Sigmoid colon (tissue), 4 donors: ENCODE measurements at regions not wholly inside any gene's neighbourhood (a gene's known extent, or its start where the extent isn't known, plus 50 kb on each side); places are given as distances from the start of the nearest gene placed in this dataset.

Source experiments
- POLR2AphosphoS5 ChIP-seq, 4 donors: sonication (generic); formaldehyde crosslinking; IDR thresholded peaks; one replicate each; pipeline ENCODE4 v1.6.1; 2017; ENCODE audit warnings: antibody characterized with exemption in 4 of 4
- TF ChIP-seq, protein P1 (sequence below), 4 experiments: fragments of 450-650 bp in 3 of 4; fragments of 200-600 bp in 1 of 4; IDR thresholded peaks; one replicate each; pipeline ENCODE4 v1.5.1; 2016 to 2019; ENCODE audit warnings: antibody characterized with exemption in 4 of 4, mild to moderate bottlenecking in 3 of 4, moderate library complexity in 2 of 4

DNA sequence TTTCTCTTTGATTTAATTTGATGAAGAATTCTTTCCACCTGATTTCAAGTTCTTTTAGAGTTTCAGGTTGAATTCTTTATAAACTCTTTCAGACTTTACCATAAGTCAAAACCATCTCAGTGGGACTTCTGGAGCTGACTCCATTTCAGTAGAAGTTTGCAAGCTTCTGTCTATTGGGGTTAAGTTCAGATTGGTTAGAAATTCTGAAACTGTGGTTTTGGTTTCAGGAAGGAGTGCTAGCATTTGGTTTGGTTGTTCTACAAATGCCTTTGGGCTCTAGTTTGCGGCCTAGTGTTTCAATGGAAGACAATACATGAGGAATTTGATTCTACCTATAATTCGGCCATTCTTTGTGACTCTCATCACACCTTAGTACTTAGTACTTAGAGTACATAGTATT, 176.8 kb upstream of the RHOBTB1 start:
- TF ChIP-seq POLR2AphosphoS5 (IDR thresholded peaks at IDR 0.05), result no peak
- TF ChIP-seq, protein P1, sequence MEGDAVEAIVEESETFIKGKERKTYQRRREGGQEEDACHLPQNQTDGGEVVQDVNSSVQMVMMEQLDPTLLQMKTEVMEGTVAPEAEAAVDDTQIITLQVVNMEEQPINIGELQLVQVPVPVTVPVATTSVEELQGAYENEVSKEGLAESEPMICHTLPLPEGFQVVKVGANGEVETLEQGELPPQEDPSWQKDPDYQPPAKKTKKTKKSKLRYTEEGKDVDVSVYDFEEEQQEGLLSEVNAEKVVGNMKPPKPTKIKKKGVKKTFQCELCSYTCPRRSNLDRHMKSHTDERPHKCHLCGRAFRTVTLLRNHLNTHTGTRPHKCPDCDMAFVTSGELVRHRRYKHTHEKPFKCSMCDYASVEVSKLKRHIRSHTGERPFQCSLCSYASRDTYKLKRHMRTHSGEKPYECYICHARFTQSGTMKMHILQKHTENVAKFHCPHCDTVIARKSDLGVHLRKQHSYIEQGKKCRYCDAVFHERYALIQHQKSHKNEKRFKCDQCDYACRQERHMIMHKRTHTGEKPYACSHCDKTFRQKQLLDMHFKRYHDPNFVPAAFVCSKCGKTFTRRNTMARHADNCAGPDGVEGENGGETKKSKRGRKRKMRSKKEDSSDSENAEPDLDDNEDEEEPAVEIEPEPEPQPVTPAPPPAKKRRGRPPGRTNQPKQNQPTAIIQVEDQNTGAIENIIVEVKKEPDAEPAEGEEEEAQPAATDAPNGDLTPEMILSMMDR (IDR thresholded peaks at IDR 0.05), result no peak
